ENCODE measurements at regions not wholly inside any gene's neighbourhood (a gene's known extent, or its start where the extent isn't known, plus 50 kb on each side); places are given as distances from the start of the nearest gene placed in this dataset.
A peak's percentile ranks its signal among the peaks of the same experiment; 100 is the strongest.

- Histone ChIP-seq H3K9me3 (ENCODE audit: insufficient read depth, low read length) (no peaks in the 10 kb centered on the region), H3K9ac (ENCODE audit: low read length) (no peak overlapping the region), H4K20me1 (ENCODE audit: insufficient read depth, low read length) (no peaks in the 10 kb centered on the region), H2AFZ (ENCODE audit: low read depth, low read length) (no peak overlapping the region), H3K27ac (ENCODE audit: low read length) (no peak overlapping the region), H3K79me2 (ENCODE audit: low read length) (no peaks in the 10 kb centered on the region), H3K4me3 (ENCODE audit: low read length) (no peak overlapping the region), H3K27me3 (ENCODE audit: low read depth, low read length) (no peaks in the 10 kb centered on the region), H3K4me1 (ENCODE audit: low read length) (peaks cover 10% of the 10 kb centered on the region), H3K36me3 (replicated peaks; ENCODE audit: low read depth, low read length) (no peaks in the 10 kb centered on the region), H3K4me2 (ENCODE audit: low read length) (no peak overlapping the region)
- TF ChIP-seq EZH2phosphoT487 (IDR thresholded peaks at IDR 0.05; ENCODE audit: low read depth) (no peak), CTCF (IDR thresholded peaks at IDR 0.05; ENCODE audit: low read depth, low read length) (peak; percentile 69)
Observed at GRCh38 chr9:134983074-134983473, 65.4 kb upstream of the FCN1 start.

GRCh38 chr9:134983506-134984371, 66.0 kb upstream of the FCN1 start:
- Histone ChIP-seq H3K4me2 (ENCODE audit: low read length) (no peak overlapping the region), H3K36me3 (replicated peaks; ENCODE audit: low read depth, low read length) (no peaks in the 10 kb centered on the region), H3K27ac (ENCODE audit: low read length) (no peak overlapping the region), H3K79me2 (ENCODE audit: low read length) (no peaks in the 10 kb centered on the region), H3K4me3 (ENCODE audit: low read length) (no peak overlapping the region), H3K9me3 (ENCODE audit: insufficient read depth, low read length) (no peaks in the 10 kb centered on the region), H3K9ac (ENCODE audit: low read length) (no peak overlapping the region), H2AFZ (ENCODE audit: low read depth, low read length) (no peak overlapping the region), H3K4me1 (ENCODE audit: low read length) (peaks cover 6% of the 10 kb centered on the region), H3K27me3 (ENCODE audit: low read depth, low read length) (no peaks in the 10 kb centered on the region), H4K20me1 (ENCODE audit: insufficient read depth, low read length) (no peaks in the 10 kb centered on the region)
- TF ChIP-seq CTCF (IDR thresholded peaks at IDR 0.05; ENCODE audit: low read depth, low read length) (no peak), EZH2phosphoT487 (IDR thresholded peaks at IDR 0.05; ENCODE audit: low read depth) (no peak)

- no peak overlapping the region for H2AFZ ChIP-seq (ENCODE audit: low read depth, low read length)
- no peak overlapping the region for H3K9ac ChIP-seq (ENCODE audit: low read length)
- H3K9me3 ChIP-seq (ENCODE audit: insufficient read depth, low read length), result no peaks in the 10 kb centered on the region
- H3K27me3 ChIP-seq (ENCODE audit: low read depth, low read length), result no peaks in the 10 kb centered on the region
- H3K36me3 ChIP-seq (replicated peaks; ENCODE audit: low read depth, low read length), result no peaks in the 10 kb centered on the region
- H3K4me2 ChIP-seq (ENCODE audit: low read length), result no peak overlapping the region
- TF ChIP-seq CTCF (IDR thresholded peaks at IDR 0.05; ENCODE audit: low read depth, low read length) (no peak), EZH2phosphoT487 (IDR thresholded peaks at IDR 0.05; ENCODE audit: low read depth) (no peak)
- H3K4me1 ChIP-seq (ENCODE audit: low read length), result peaks cover 6% of the 10 kb centered on the region
- H4K20me1 ChIP-seq (ENCODE audit: insufficient read depth, low read length), result no peaks in the 10 kb centered on the region
- H3K79me2 ChIP-seq (ENCODE audit: low read length), result no peaks in the 10 kb centered on the region
- H3K4me3 ChIP-seq (ENCODE audit: low read length), result no peak overlapping the region
- H3K27ac ChIP-seq (ENCODE audit: low read length), result no peak overlapping the region
Observed at GRCh38 chr9:134984372-134985265, 66.9 kb upstream of the FCN1 start.

- H3K4me3 ChIP-seq (ENCODE audit: low read length), result no peak overlapping the region
- no peak overlapping the region for H3K27ac ChIP-seq (ENCODE audit: low read length)
- H2AFZ ChIP-seq (ENCODE audit: low read depth, low read length), result no peak overlapping the region
- H3K4me1 ChIP-seq (ENCODE audit: low read length), result peaks cover 6% of the 10 kb centered on the region
- TF ChIP-seq EZH2phosphoT487 (IDR thresholded peaks at IDR 0.05; ENCODE audit: low read depth) (no peak), CTCF (IDR thresholded peaks at IDR 0.05; ENCODE audit: low read depth, low read length) (no peak)
- no peaks in the 10 kb centered on the region for H3K36me3 ChIP-seq (replicated peaks; ENCODE audit: low read depth, low read length)
- H3K79me2 ChIP-seq (ENCODE audit: low read length), result no peaks in the 10 kb centered on the region
- H3K27me3 ChIP-seq (ENCODE audit: low read depth, low read length), result no peaks in the 10 kb centered on the region
- H3K9me3 ChIP-seq (ENCODE audit: insufficient read depth, low read length), result no peaks in the 10 kb centered on the region
- no peak overlapping the region for H3K9ac ChIP-seq (ENCODE audit: low read length)
- no peak overlapping the region for H3K4me2 ChIP-seq (ENCODE audit: low read length)
- H4K20me1 ChIP-seq (ENCODE audit: insufficient read depth, low read length), result no peaks in the 10 kb centered on the region
Observed at GRCh38 chr9:134985451-134985850, 67.7 kb upstream of the FCN1 start.

Data from OCI-LY3 (cell line).